NCI-H128 (cell line): ENCODE measurements at regions not wholly inside any gene's neighbourhood (a gene's known extent, or its start where the extent isn't known, plus 50 kb on each side); places are given as distances from the start of the nearest gene placed in this dataset.

Experiments used
- DNase-seq: peaks from one replicate; lab custom pipeline; 2025; ENCODE audit not compliant: unreplicated experiment; lab: John Stamatoyannopoulos, UW

- no peak for DNase-seq
These were observed 182.6 kb upstream of the RNF32 start for GRCh38 chr7:156458011-156458410.

DNA sequence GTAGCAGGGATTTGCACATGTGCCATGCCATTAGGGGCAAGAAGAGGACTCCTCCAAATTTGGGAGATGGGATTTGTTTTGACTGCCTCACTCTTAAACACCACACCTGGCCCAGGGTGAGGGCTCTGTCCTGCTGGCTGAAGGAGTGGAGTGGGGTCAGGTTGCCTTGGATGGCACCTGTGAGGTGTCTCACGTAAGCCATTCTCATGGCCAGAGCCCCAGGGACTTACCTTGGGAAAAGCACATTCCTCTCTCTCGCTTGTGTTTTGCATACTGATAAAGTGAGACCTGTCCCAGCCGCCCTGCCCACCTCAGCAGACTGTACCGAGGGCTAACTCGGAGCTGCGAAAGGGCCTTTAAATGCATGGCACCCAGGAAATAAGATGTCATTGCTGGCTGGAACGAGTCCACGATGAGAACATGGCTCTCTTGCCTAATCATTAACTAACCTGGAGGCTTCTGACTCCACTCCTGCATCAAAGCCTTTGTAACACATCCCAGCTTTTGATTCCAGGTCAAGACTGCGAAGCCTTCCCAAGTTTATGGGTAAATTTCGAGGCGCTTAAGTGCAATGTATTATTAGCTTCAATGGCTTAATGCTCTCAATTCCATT, 184.0 kb upstream of the RNF32 start:
- DNase-seq = no peak

DNA sequence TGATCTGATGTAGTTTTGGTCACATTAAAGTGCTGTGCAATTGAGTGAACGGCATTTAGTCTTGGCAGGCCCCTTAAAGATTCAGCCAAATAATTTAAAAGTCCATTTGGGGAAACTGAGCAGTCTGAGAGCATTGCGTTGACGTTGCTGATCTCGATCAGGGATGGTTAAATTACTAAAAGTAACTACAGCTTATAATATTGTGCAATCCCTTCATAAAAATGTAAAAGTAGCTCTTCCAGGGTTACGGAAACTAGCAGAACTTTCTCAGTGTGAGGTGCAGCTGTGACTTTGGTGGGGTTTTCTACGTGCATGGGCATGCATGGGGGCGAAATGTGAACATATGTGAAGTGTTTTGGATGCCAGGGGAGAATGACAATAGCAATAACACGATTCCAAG, 184.5 kb upstream of the RNF32 start:
- no peak for DNase-seq

DNA sequence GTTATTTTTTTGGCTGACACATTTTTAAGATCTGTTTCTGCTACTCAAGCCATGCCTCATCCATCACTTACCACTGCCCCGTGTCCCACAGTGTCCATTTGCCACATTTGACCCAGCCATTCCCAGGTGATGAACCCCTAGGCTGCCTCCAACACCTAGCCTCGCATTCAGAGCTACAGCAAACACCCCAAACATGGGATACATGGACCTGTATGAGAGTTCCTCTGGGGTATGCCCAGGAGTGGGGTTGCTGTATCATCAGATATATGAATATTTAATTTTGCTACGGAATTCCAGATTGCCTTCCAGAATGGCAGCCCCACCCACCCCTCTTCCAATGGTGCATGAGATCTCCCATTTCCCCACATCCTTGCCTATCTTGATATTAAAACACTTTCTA, 190.1 kb upstream of the RNF32 start:
- DNase-seq = no peak

GRCh38 chr7:156448918-156449317, 191.7 kb upstream of the RNF32 start:
- DNase-seq = no peak

GRCh38 chr7:156446990-156447389, 193.6 kb upstream of the RNF32 start:
- no peak for DNase-seq

DNA sequence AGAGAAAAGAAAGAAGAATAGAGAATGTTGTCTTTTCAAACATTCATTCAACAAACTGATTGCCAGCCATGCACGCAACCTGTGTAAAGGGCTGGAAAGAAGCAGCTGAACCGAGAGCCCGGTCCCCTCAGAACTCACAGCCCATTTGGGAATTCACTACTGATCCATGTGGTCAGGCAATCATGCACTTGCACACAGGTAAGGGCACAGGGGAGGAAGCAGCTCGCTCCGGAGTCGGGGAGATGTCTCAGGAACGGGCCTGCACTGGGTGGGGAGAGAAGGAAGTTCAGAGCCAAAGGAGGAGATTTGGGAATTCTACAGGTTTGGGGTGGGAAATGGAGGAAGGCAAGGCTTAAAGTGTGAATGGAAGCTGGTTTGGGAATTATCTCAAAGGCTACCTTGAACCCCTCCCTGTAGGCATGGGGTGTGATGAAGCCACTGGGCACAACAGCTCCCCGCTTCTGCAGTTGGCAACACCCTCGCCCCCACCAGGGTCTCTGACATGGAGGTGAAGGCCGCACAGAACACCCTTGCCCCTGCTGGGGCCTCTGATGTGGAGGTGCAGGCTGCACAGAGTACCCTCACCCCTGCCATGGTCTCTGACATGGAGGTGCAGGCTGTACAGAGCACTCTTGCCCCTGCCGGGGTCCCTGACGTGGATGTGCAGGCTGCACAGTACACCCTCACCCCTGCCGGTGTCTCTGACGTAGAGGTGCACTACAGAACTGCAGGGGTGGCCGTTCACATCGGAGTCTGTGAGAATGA, 194.4 kb upstream of the RNF32 start:
- DNase-seq = no peak

DNA sequence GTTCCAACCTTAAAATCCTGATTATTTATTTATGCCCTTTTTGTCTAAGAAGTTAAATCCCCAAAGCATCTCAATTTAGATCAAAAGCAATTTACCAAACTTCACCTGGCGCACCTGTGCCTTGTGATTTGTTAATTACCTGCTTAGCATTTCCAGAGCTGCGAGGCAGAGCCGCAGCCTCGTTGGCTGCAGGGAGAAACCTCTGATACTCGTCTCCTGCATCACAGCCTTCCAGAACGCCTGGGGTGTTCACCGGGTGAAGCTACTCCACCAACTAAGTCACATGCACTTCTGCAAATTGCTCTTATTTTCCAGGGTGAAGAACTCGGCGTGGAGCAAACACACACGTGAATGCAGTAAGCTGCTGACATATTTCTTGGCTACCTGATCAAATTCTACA, 198.1 kb upstream of the RNF32 start:
- DNase-seq = no peak

DNA sequence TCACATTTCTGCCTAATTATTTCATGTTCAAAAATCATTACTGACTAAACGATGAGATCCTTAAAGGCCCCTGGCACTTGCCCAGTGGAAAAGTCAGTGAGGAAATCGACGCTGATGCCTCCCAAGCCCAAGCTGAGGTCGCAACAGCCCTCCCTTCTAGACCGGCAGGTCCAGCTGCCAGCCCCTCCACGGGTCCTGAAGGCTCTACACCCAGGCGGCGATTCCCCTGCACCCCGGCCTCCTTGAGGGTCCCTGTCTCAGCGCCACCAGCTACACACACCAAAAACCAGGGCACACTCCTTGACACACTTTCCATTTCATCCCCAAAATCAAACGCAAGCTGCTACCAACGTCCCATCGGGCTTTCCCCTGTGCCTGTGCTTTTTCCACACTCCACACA, 200.1 kb upstream of the RNF32 start:
- no peak for DNase-seq

DNA sequence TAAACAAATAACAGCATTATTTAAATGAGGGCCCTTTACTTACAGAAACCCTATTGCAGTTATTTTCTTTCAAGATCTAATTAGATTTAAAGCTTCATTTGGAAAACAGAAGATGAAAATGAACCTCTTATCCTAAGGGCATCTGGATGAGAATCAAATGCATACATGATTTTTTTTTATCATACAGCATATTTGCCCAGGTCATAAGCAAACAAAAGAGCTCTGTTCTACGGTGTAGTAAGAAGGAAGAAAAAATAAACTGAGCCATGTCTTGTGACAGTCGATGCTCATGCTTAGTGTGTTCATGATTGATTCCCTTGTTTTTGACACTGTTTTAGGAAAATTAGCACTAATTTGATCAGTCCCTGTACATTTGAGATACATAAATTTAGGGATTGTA, 202.6 kb upstream of the RNF32 start:
- DNase-seq = no peak

- DNase-seq = no peak
These were observed 203.5 kb upstream of the RNF32 start for GRCh38 chr7:156437021-156437614.

GRCh38 chr7:156435486-156436231, 204.9 kb upstream of the RNF32 start:
- no peak for DNase-seq

DNA sequence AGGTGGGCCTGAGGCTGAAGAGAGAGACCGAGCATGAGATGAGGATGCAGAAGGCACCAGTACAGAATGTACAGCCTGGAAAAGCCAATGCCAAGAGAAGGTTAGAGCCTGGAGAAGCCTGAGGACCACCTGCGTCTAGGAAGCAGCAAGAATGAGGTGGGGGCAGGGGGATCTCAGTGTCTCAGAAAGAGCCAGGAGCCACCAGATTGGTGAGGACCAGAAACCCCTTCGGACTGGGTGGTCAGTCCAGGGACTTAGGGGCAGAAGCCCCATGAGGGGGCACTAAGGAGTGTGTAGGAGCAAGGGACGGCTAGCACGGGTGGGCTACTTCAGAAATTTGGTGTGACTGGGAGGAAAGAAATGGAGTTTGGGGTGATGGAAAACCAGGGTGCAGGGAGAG, 205.9 kb upstream of the RNF32 start:
- DNase-seq = no peak

DNA sequence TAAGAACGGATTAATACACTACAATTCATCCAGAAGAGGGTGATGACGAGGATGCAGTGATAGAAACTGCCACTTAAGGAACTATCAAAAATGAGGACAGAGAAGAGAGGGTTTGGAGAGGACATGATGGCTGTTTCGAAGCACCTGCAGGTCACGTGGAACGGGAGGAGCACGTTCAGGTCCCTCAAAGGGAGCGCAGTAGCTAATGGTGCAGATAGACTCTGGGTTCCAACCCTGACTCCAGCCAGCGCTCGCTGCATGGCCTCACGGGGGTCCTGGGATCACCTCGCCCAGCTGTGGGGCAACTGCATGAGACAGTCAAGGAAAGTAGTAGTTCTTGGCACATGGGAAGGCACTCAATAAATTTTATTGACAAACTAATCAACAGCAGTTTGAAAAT, 208.6 kb upstream of the RNF32 start:
- DNase-seq = no peak

GRCh38 chr7:156430109-156430508, 210.5 kb upstream of the RNF32 start:
- no peak for DNase-seq

- DNase-seq = no peak
These were observed 211.1 kb upstream of the RNF32 start for GRCh38 chr7:156429514-156429913.

- no peak for DNase-seq
These were observed 216.7 kb upstream of the RNF32 start for GRCh38 chr7:156423876-156424275.

DNA sequence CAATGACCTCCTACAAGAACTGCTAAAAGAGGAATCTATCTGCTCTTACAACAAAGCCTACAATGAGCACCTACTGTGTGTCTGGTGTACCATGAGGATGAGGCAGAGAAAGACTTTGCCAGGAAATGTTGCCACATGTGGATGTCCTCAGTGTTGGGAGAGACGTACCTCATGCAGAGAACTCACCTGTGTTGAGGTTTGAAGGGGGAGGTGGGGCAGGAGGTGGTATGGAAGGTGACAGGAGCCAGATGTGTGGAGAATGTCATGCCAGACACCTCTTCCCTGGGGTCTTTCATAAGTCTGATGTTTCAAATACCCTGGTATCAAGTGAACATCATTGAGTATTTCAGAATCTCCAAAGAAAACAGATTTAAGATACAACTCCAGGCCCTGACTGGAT, 220.1 kb upstream of the RNF32 start:
- no peak for DNase-seq

DNA sequence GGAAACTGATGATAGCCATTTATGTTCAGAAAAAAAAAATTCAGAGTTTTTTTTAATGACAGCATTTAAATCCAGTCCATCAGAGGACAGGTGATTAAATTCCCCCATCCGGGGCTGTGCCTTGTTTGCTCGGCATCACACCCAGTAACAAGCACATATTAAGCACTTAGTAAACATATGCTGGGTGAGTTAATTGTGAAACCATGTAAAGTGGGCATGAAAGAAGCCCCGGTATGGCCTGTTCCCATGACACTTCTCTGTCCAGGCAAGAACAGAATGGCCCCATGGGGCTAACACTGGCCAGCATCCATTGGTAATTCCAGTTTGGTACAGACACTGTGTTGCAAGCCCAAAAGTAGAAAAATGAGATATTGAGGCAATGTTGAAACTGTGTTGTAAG, 220.8 kb upstream of the RNF32 start:
- no peak for DNase-seq

DNA sequence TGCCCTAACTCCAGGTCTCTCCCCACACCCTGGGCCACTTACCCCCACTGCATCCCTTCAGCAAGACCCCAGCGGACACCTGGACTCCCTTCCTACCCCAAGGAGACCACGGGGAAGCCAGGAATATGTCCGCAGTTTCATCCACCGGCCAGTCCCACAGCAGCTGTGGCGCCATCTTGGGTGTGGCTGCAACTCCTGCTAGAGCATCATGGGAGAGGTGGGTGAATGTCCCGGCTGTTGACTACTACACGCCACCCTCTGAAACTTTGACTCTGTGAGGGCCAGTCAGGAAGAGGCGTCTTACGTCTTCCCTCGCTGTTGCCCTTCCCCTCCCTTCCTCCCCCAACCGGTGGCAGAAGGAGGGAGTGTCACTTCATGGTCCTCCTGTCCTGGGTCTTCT, 238.3 kb upstream of the RNF32 start:
- DNase-seq = no peak

DNA sequence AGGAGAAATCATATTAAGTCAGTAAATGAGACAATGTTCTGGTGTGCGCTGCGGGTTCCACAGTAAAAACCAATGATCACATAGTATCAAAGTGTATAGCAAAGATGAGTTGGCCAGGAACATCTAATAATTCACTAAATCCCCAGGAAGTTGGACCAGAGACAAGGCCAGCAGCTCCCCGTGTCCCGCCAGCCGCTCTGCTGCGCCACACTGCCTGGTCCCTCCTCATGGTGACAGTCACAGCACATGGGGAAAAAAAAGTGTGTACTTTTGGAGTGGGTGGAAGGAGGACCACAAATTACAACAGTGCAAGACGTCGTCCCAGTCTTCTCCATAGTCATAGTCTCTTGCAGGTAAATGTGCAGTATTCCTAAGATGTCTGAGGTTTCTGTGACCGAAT, 239.0 kb upstream of the RNF32 start:
- no peak for DNase-seq

DNA sequence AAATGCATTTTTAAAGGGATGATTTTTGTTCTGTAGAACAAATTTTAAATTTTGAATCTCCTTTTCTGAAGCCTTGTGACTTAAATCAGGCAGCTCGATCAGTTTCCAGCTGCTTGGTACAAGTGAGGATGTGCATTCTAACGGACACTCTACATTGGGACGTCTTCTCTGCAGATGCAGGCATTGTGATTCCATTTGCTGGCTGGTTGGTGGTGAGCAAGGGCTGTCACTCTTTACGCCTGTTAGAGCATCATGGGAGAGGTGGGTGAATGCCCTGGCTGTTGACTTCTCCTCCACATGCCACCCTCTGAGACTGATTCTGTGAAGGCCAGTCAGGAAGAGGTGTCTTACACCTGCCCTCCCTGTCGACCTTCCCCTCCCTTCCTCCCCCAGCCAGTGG, 240.5 kb upstream of the RNF32 start:
- no peak for DNase-seq
